B cell (primary cell): ENCODE measurements at regions not wholly inside any gene's neighbourhood (a gene's known extent, or its start where the extent isn't known, plus 50 kb on each side); places are given as distances from the start of the nearest gene placed in this dataset.

Experiments used
- CTCF ChIP-seq: fragments of 200-600 bp; IDR thresholded peaks from one replicate; pipeline ENCODE4 v1.8.0; 2022; ENCODE audit warnings: antibody characterized with exemption, mild to moderate bottlenecking
- EZH2 ChIP-seq: IDR thresholded peaks from 2 replicates; pipeline ENCODE4 v1.6.1; 2012; ENCODE audit warnings: borderline replicate concordance, low read depth, mild to moderate bottlenecking, moderate library complexity, low read length; ENCODE audit not compliant: insufficient read depth, poor library complexity, severe bottlenecking

- TF ChIP-seq CTCF (no peak), EZH2 (no peak)
Measured at GRCh38 chr5:84724181-84724580, 339.5 kb upstream of the EDIL3 start.
